ENCODE measurements at regions not wholly inside any gene's neighbourhood (a gene's known extent, or its start where the extent isn't known, plus 50 kb on each side); places are given as distances from the start of the nearest gene placed in this dataset.

DNA sequence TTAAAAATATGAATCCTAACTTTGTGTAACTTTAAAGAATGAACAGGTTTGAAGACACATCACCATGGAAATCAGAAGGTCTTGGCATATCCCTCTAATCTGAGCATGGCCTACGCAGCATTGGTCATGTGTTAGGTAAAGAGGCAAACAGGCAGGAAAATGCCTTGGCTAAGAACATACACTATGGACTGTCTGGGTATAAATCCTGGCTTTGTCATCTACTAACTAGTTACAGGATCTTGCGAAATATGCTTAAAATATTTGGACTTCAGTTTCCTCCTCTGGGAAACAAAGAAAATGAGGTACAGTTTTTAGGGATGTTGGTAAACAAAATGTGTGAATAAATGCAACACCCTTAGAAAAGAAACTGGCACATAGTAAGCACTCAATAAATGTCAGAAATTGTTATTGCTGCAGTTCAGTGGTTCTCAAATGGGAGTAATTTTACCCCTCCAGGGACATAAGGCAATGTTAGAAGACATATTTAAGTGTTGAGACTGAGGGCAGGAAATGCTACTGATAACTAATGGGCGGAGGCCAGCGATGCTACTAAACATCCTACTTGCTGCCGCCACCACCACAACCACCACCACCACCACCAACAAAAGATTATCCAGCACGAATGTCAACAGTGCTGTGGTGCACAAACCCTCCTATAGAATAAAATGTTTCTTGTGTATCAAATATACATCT, 770.8 kb upstream of the SOX9 start:
- Histone ChIP-seq H3K4me3 (ENCODE audit: low read length in 2 of 2) (no peak overlapping the region), H3K36me3 (ENCODE audit: insufficient read depth, low read length) (no peaks in the 10 kb centered on the region), H3K27ac (ENCODE audit: low read depth, low read length) (no peak overlapping the region), H3K9me3 (ENCODE audit: control insufficient read depth in 1 of 2, low read length in 2 of 2) (no peaks in the 10 kb centered on the region), H3K4me1 (ENCODE audit: insufficient read depth, low read length) (no peaks in the 10 kb centered on the region), H3K27me3 (ENCODE audit: insufficient read depth, low read length) (no peaks in the 10 kb centered on the region)
- CTCF ChIA-PET (ENCODE audit: partially characterized antibody): no interaction called here
- peaks cover 2 to 12% (median 4%) of the 10 kb centered on the region in 8 donors for H3K9me3 Mint-ChIP-seq
- POLR2A ChIA-PET (ENCODE audit: partially characterized antibody): no interaction called here
- no peak for DNase-seq
- no peaks in the 10 kb centered on the region for H3K4me1 Mint-ChIP-seq
- H3K4me3 Mint-ChIP-seq: no peak overlapping the region
- no peaks in the 10 kb centered on the region for H3K36me3 Mint-ChIP-seq
- intact Hi-C loops (cut with micrococcal nuclease): no loop called here
- no peaks in the 10 kb centered on the region for H3K27me3 Mint-ChIP-seq
- H3K27ac Mint-ChIP-seq: no peak overlapping the region

DNA sequence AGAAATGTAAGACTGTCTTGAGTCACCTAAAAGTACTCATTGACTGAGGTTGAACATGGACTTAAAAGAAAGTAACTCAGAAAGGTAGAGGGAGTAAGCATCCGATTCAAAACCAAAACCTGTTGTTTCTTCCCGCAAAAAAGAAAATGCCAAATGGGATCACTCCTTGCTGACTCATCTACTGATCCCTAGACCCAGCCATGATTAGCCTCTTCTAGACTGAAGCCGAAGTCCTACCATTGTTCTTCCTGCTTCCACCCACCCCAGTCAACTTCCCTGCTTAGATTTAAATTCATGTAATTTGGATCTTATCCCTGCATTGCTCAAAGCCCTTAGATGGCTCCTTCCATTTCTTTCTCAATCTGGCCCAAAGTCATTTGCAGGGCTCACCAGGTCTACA, 760.5 kb upstream of the SOX9 start:
- H3K27ac Mint-ChIP-seq: no peak overlapping the region
- H3K27me3 Mint-ChIP-seq: no peaks in the 10 kb centered on the region
- H3K4me1 Mint-ChIP-seq: no peaks in the 10 kb centered on the region
- peaks cover 0 to 37% (median 11%) of the 10 kb centered on the region in 8 donors for H3K9me3 Mint-ChIP-seq
- H3K27ac ChIP-seq (ENCODE audit: low read depth, low read length): no peak overlapping the region
- no peak overlapping the region for H3K4me3 ChIP-seq (ENCODE audit: low read length in 2 of 2)
- no peaks in the 10 kb centered on the region for H3K27me3 ChIP-seq (ENCODE audit: insufficient read depth, low read length)
- intact Hi-C loops (cut with micrococcal nuclease): no loop called here
- H3K9me3 ChIP-seq (ENCODE audit: control insufficient read depth in 1 of 2, low read length in 2 of 2): no peaks in the 10 kb centered on the region
- H3K36me3 ChIP-seq (ENCODE audit: insufficient read depth, low read length): no peaks in the 10 kb centered on the region
- ChIA-PET POLR2A (ENCODE audit: partially characterized antibody) (no interaction called here), CTCF (ENCODE audit: partially characterized antibody) (no interaction called here)
- H3K4me3 Mint-ChIP-seq: no peak overlapping the region
- DNase-seq: no peak
- no peaks in the 10 kb centered on the region for H3K4me1 ChIP-seq (ENCODE audit: insufficient read depth, low read length)
- no peaks in the 10 kb centered on the region for H3K36me3 Mint-ChIP-seq

DNA sequence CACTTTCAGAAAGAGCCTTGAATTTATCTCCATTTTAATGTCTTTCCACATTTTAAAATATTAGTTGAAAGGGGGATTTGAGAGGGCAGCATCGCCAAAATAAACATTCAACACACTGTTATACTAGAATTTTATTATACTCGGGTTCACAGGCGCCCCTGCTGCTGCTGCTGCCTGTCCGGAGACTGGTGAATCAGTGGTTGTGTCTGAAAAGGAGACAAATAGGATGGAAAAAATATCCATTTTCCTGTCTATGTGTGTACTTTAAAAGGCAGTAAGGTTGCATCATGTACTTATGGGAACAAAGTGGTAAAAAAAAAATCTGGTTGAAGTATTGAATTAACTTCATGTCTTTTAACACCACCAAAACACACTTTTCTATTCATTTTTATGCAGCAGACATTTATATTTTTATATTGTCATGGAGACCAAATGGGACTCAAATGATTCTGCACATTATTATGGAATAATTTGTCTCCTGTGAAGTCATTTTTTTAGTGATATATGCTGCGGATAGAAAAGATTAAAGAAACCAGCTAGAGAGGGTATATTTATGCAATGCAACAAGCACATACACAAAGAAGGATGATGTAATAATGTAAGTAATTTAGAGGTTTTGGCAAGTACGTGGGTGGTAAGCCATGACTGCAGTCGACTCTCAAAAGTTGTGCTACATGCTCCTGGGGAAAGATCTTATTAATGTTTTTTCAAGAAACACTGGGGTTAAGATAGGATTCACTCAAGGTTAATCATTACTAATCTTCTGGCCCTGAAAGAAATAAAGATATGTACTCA, 759.0 kb upstream of the SOX9 start:
- intact Hi-C loops (cut with micrococcal nuclease): no loop called here

DNA sequence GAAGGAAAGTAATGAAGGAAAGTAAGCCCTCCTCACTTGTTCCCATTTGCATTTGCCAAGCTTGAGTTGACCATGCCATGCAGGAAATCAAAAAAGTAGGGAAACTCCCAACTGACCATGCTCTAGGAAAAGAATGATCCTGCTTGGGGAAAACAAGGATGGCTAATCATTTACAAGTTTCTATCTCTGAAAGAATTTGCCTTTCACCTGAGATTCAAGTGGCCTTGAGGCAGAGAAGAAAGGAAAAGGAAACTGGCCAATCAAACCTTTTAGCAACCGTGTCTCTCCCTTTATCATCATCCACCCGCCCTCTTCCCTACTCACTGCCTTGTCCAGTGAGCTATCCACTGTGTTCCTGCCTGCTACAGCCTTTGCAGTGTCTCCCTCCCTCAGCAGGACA, 757.2 kb upstream of the SOX9 start:
- no peaks in the 10 kb centered on the region for H3K27me3 ChIP-seq (ENCODE audit: insufficient read depth, low read length)
- ChIA-PET CTCF (ENCODE audit: partially characterized antibody) (no interaction called here), POLR2A (ENCODE audit: partially characterized antibody) (no interaction called here)
- Mint-ChIP-seq H3K27ac (no peak overlapping the region), H3K27me3 (no peaks in the 10 kb centered on the region), H3K4me1 (no peaks in the 10 kb centered on the region), H3K9me3 (peaks cover 0 to 27% (median 8%) of the 10 kb centered on the region in 8 donors), H3K4me3 (no peak overlapping the region), H3K36me3 (no peaks in the 10 kb centered on the region)
- no peaks in the 10 kb centered on the region for H3K9me3 ChIP-seq (ENCODE audit: control insufficient read depth in 1 of 2, low read length in 2 of 2)
- DNase-seq: no peak
- no peaks in the 10 kb centered on the region for H3K4me1 ChIP-seq (ENCODE audit: insufficient read depth, low read length)
- H3K36me3 ChIP-seq (ENCODE audit: insufficient read depth, low read length): no peaks in the 10 kb centered on the region
- no peak overlapping the region for H3K4me3 ChIP-seq (ENCODE audit: low read length in 2 of 2)
- no peak overlapping the region for H3K27ac ChIP-seq (ENCODE audit: low read depth, low read length)
- intact Hi-C loops (cut with micrococcal nuclease): no loop called here

More for the DNA sequence above, 759.0 kb upstream of the SOX9 start:
- H3K36me3 ChIP-seq (ENCODE audit: insufficient read depth, low read length): no peaks in the 10 kb centered on the region
- H3K9me3 ChIP-seq (ENCODE audit: control insufficient read depth in 1 of 2, low read length in 2 of 2): no peaks in the 10 kb centered on the region
- no peaks in the 10 kb centered on the region for H3K4me1 ChIP-seq (ENCODE audit: insufficient read depth, low read length)
- ChIA-PET POLR2A (ENCODE audit: partially characterized antibody) (no interaction called here), CTCF (ENCODE audit: partially characterized antibody) (no interaction called here)
- H3K27me3 Mint-ChIP-seq: no peaks in the 10 kb centered on the region
- H3K4me3 Mint-ChIP-seq: no peak overlapping the region
- no peak overlapping the region for H3K4me3 ChIP-seq (ENCODE audit: low read length in 2 of 2)
- no peaks in the 10 kb centered on the region for H3K36me3 Mint-ChIP-seq
- H3K4me1 Mint-ChIP-seq: no peaks in the 10 kb centered on the region
- H3K27ac Mint-ChIP-seq: no peak overlapping the region
- no peak for DNase-seq
- H3K27ac ChIP-seq (ENCODE audit: low read depth, low read length): no peak overlapping the region
- H3K9me3 Mint-ChIP-seq: peaks cover 0 to 37% (median 12%) of the 10 kb centered on the region in 8 donors
- no peaks in the 10 kb centered on the region for H3K27me3 ChIP-seq (ENCODE audit: insufficient read depth, low read length)

DNA sequence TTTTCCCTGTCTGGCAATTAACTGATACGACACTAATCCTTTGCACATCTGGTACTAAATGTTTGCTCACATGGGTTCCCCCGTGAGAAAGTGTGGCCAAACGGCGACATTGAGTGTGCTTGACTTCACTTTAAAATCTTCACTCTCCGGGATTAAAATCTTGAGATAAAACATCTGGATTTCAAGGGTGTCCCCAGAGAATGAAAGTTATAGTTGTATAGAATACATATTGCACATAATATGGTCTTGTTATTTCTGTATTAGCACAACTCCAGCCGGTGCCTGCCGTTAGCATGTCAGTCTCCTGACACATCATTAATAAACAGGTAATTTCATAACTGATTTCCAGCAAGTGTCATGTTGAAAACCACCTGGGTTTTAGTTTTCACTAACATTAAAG, 749.0 kb upstream of the SOX9 start:
- Histone ChIP-seq H3K27me3 (ENCODE audit: insufficient read depth, low read length) (no peaks in the 10 kb centered on the region), H3K9me3 (ENCODE audit: control insufficient read depth in 1 of 2, low read length in 2 of 2) (no peaks in the 10 kb centered on the region), H3K36me3 (ENCODE audit: insufficient read depth, low read length) (no peaks in the 10 kb centered on the region), H3K4me1 (ENCODE audit: insufficient read depth, low read length) (no peaks in the 10 kb centered on the region), H3K4me3 (ENCODE audit: low read length in 2 of 2) (no peak overlapping the region), H3K27ac (ENCODE audit: low read depth, low read length) (no peak overlapping the region)
- no peak for DNase-seq
- no peaks in the 10 kb centered on the region for H3K4me1 Mint-ChIP-seq
- no peak overlapping the region for H3K4me3 Mint-ChIP-seq
- ChIA-PET CTCF (ENCODE audit: partially characterized antibody) (no interaction called here), POLR2A (ENCODE audit: partially characterized antibody) (no interaction called here)
- H3K36me3 Mint-ChIP-seq: no peaks in the 10 kb centered on the region
- H3K27ac Mint-ChIP-seq: no peak overlapping the region
- H3K27me3 Mint-ChIP-seq: no peaks in the 10 kb centered on the region
- H3K9me3 Mint-ChIP-seq: peaks cover 0 to 10% (median 4%) of the 10 kb centered on the region in 8 donors
- intact Hi-C loops (cut with micrococcal nuclease): no loop called here

DNA sequence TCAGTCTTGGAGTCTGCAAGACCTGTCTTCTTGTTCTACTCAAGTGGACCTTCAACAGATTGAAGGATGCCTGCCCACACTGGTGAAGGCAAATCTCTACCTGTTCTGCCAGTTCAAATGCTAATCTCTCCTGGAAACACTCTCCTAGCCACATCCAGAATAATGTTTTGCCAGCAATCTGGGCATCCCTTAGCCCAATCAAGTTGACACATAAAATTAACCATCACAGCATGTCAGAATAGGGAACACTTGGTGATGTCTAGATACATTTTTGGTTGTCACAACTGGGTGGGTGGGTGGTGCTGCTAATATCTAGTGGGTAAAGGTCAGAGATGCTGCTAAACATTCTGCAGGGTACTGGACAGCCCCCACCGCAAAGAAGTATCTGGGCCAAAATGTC, 744.9 kb upstream of the SOX9 start:
- Mint-ChIP-seq H3K27ac (no peak overlapping the region), H3K4me1 (no peaks in the 10 kb centered on the region), H3K27me3 (no peaks in the 10 kb centered on the region), H3K4me3 (no peak overlapping the region), H3K9me3 (peaks cover 0 to 7% (median 2%) of the 10 kb centered on the region in 8 donors), H3K36me3 (no peaks in the 10 kb centered on the region)
- no peaks in the 10 kb centered on the region for H3K9me3 ChIP-seq (ENCODE audit: control insufficient read depth in 1 of 2, low read length in 2 of 2)
- no peak overlapping the region for H3K27ac ChIP-seq (ENCODE audit: low read depth, low read length)
- H3K4me3 ChIP-seq (ENCODE audit: low read length in 2 of 2): no peak overlapping the region
- intact Hi-C loops (cut with micrococcal nuclease): no loop called here
- H3K4me1 ChIP-seq (ENCODE audit: insufficient read depth, low read length): no peaks in the 10 kb centered on the region
- ChIA-PET POLR2A (ENCODE audit: partially characterized antibody) (no interaction called here), CTCF (ENCODE audit: partially characterized antibody) (no interaction called here)
- H3K36me3 ChIP-seq (ENCODE audit: insufficient read depth, low read length): no peaks in the 10 kb centered on the region
- H3K27me3 ChIP-seq (ENCODE audit: insufficient read depth, low read length): no peaks in the 10 kb centered on the region
- DNase-seq: no peak

DNA sequence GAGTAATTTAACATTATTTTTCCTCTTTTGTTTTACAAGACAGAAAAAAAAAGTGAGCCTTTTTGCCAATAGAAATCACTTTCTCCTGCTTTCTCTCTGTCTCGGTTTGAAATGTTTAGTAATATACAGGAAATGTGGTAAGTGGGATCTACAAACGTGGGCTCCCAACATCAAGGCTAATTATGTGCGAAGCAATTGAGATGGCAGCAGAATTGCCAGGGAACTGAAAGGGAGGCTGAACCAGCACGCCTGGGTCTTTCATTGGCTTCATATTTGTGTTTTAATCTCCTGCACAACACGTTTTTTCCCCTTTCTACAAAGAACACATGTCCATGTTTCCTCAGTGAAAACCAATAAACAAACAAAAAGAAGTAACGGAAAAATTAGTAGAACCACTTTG, 743.9 kb upstream of the SOX9 start:
- H3K4me1 Mint-ChIP-seq: no peaks in the 10 kb centered on the region
- no peaks in the 10 kb centered on the region for H3K27me3 Mint-ChIP-seq
- Histone ChIP-seq H3K36me3 (ENCODE audit: insufficient read depth, low read length) (no peaks in the 10 kb centered on the region), H3K4me3 (ENCODE audit: low read length in 2 of 2) (no peak overlapping the region), H3K4me1 (ENCODE audit: insufficient read depth, low read length) (no peaks in the 10 kb centered on the region), H3K27me3 (ENCODE audit: insufficient read depth, low read length) (no peaks in the 10 kb centered on the region), H3K27ac (ENCODE audit: low read depth, low read length) (no peak overlapping the region), H3K9me3 (ENCODE audit: control insufficient read depth in 1 of 2, low read length in 2 of 2) (no peaks in the 10 kb centered on the region)
- intact Hi-C loops (cut with micrococcal nuclease): no loop called here
- POLR2A ChIA-PET (ENCODE audit: partially characterized antibody): no interaction called here
- H3K4me3 Mint-ChIP-seq: no peak overlapping the region
- CTCF ChIA-PET (ENCODE audit: partially characterized antibody): no interaction called here
- no peaks in the 10 kb centered on the region for H3K36me3 Mint-ChIP-seq
- H3K27ac Mint-ChIP-seq: no peak overlapping the region
- H3K9me3 Mint-ChIP-seq: peaks cover 0 to 7% (median 2%) of the 10 kb centered on the region in 8 donors
- no peak for DNase-seq

Measured in CD4-positive, alpha-beta memory T cell (primary cell).